Ishikawa (cell line): ENCODE measurements at regions not wholly inside any gene's neighbourhood (a gene's known extent, or its start where the extent isn't known, plus 50 kb on each side); places are given as distances from the start of the nearest gene placed in this dataset.

Experiments
- CEBPB ChIP-seq: IDR thresholded peaks from 2 replicates; pipeline ENCODE4 v1.6.1; 2012
- EP300 ChIP-seq: IDR thresholded peaks from 2 replicates; pipeline ENCODE4 v1.6.1; 2012; ENCODE audit warnings: borderline replicate concordance
- FOXM1 ChIP-seq: IDR thresholded peaks from 2 replicates; pipeline ENCODE4 v1.6.1; 2012; ENCODE audit warnings: low read depth, borderline replicate concordance
- MAX ChIP-seq: IDR thresholded peaks from 2 replicates; pipeline ENCODE4 v1.6.1; 2012
- NFIC ChIP-seq: IDR thresholded peaks from 2 replicates; pipeline ENCODE4 v1.6.1; 2012
- RAD21 ChIP-seq: IDR thresholded peaks from 2 replicates; pipeline ENCODE4 v1.6.1; 2012; ENCODE audit warnings: low read depth
- REST ChIP-seq: IDR thresholded peaks from 2 replicates; pipeline ENCODE4 v1.6.1; 2012; ENCODE audit warnings: low read depth, mild to moderate bottlenecking
- TAF1 ChIP-seq: IDR thresholded peaks from 2 replicates; pipeline ENCODE4 v1.6.1; 2012; ENCODE audit warnings: low read depth, mild to moderate bottlenecking
- TCF12 ChIP-seq: IDR thresholded peaks from 2 replicates; pipeline ENCODE4 v1.6.1; 2012; ENCODE audit warnings: low read depth
- TEAD4 ChIP-seq: IDR thresholded peaks from 2 replicates; pipeline ENCODE4 v1.6.1; 2012
- USF1 ChIP-seq: IDR thresholded peaks from 2 replicates; pipeline ENCODE4 v1.6.1; 2012
- YY1 ChIP-seq: IDR thresholded peaks from 2 replicates; pipeline ENCODE4 v1.6.1; 2012; ENCODE audit warnings: low read depth

DNA sequence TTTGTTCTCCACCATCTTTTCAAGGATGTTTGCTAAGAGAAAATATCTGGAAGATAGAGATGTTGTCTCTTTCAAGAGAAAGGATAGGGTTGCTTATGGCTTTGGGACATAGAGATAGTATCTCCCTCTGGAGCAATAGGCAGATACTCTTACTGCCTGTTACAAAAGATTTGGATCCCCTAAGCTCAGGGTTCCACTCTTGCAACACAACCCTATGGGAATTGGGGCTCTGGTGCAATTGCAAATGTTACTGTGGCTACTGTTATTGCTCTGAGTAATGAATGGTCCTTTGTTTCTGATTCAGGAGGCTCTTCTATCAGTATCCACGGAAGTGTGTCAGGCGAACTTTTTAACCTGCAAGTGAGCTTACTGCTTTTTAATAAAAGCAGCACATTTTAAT, 88.8 kb downstream of the GPR85 start:
- TF ChIP-seq YY1 (no peak), TAF1 (no peak), EP300 (no peak), TCF12 (no peak), RAD21 (no peak), REST (no peak), TEAD4 (no peak), CEBPB (no peak), NFIC (no peak), FOXM1 (no peak), MAX (no peak), USF1 (no peak)
